HepG2 (cell line): ENCODE measurements at regions not wholly inside any gene's neighbourhood (a gene's known extent, or its start where the extent isn't known, plus 50 kb on each side); places are given as distances from the start of the nearest gene placed in this dataset.

Source experiments
- AGO1 ChIP-seq: fragments of 200-400 bp; formaldehyde crosslinking; IDR thresholded peaks from 2 replicates; pipeline ENCODE4 v1.6.1; 2017; ENCODE audit warnings: mild to moderate bottlenecking, low read depth, low read length, moderate library complexity; ENCODE audit not compliant: poor library complexity, severe bottlenecking
- FIP1L1 ChIP-seq: fragments of 200-400 bp; formaldehyde crosslinking; IDR thresholded peaks from 2 replicates; pipeline ENCODE4 v1.6.1; 2018; ENCODE audit warnings: low read depth, mild to moderate bottlenecking, low read length, moderate library complexity, borderline replicate concordance; ENCODE audit not compliant: insufficient read depth
- KLF15 ChIP-seq: sonication (generic); formaldehyde crosslinking; IDR thresholded peaks from 2 replicates; pipeline ENCODE4 v1.8.1; 2023; ENCODE audit warnings: borderline replicate concordance, mild to moderate bottlenecking, inconsistent platforms, missing genetic modification reagents, mixed read lengths
- NBN ChIP-seq: fragments of 450-650 bp; conservative IDR thresholded peaks from 2 replicates; pipeline ENCODE4 v1.6.1; 2017
- SIN3B ChIP-seq: fragments of 150-350 bp; IDR thresholded peaks from 2 replicates; pipeline ENCODE4 v1.6.1; 2014; ENCODE audit warnings: low read length
- ZBTB20 ChIP-seq: sonication (generic); formaldehyde crosslinking; IDR thresholded peaks from 2 replicates; pipeline ENCODE4 v1.8.1; 2023; ENCODE audit warnings: missing genetic modification reagents, low read depth, mild to moderate bottlenecking, borderline replicate concordance
- ZFP41 ChIP-seq: sonication (generic); formaldehyde crosslinking; IDR thresholded peaks from 2 replicates; pipeline ENCODE4 v1.4.0; 2020; ENCODE audit warnings: mild to moderate bottlenecking, missing genetic modification reagents, borderline replicate concordance
- ZNF292 ChIP-seq: sonication (generic); formaldehyde crosslinking; IDR thresholded peaks from 2 replicates; pipeline ENCODE4 v1.8.1; 2022; ENCODE audit warnings: mild to moderate bottlenecking, low read depth, missing genetic modification reagents, borderline replicate concordance
- TF ChIP-seq, protein P1 (sequence below): sonication (generic); formaldehyde crosslinking; IDR thresholded peaks from 2 replicates; pipeline ENCODE4 v1.4.0; 2020; ENCODE audit warnings: missing genetic modification reagents, borderline replicate concordance
- TF ChIP-seq, protein P2 (sequence below): sonication (generic); formaldehyde crosslinking; IDR thresholded peaks from 2 replicates; pipeline ENCODE4 v1.5.1; 2020; ENCODE audit warnings: missing genetic modification reagents, mild to moderate bottlenecking, borderline replicate concordance
- TF ChIP-seq, protein P3 (sequence below): sonication (generic); formaldehyde crosslinking; IDR thresholded peaks from 2 replicates; pipeline ENCODE4 v1.8.1; 2022; ENCODE audit warnings: mild to moderate bottlenecking, missing genetic modification reagents
- TF ChIP-seq, protein P4 (sequence below): sonication (generic); formaldehyde crosslinking; IDR thresholded peaks from 2 replicates; pipeline ENCODE4 v1.5.1; 2020; ENCODE audit warnings: mild to moderate bottlenecking, missing genetic modification reagents, moderate library complexity
- TF ChIP-seq, protein P5 (sequence below): IDR thresholded peaks from 2 replicates; pipeline ENCODE4 v1.6.1; 2016; ENCODE audit warnings: low read depth

DNA sequence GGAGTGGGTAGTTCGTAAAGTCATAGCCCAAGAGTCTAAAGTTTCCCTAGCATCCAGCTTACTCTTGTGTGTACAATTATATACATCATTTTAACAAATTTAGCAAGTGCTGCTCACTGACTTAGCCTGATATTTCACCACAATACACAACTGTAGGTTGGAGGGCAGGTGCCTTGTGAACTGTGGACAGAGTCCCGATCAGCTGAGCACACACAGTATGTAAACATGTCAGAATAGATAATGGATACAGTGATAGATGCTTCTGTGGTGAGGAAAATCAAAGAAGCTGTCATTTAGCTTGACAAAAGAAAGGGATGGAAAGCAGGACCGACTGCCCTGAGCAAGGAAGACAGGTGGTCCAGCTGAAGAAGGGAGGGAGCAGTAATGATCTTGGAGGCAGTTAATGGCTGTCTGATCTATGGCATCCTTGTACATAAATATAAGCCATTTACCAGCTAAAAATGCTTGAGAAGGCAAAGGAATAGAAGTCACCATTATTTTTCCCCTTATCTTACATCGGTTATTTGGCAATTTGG lies 372.8 kb upstream of the UBE2E3 start (continued):
- TF ChIP-seq, protein P1, sequence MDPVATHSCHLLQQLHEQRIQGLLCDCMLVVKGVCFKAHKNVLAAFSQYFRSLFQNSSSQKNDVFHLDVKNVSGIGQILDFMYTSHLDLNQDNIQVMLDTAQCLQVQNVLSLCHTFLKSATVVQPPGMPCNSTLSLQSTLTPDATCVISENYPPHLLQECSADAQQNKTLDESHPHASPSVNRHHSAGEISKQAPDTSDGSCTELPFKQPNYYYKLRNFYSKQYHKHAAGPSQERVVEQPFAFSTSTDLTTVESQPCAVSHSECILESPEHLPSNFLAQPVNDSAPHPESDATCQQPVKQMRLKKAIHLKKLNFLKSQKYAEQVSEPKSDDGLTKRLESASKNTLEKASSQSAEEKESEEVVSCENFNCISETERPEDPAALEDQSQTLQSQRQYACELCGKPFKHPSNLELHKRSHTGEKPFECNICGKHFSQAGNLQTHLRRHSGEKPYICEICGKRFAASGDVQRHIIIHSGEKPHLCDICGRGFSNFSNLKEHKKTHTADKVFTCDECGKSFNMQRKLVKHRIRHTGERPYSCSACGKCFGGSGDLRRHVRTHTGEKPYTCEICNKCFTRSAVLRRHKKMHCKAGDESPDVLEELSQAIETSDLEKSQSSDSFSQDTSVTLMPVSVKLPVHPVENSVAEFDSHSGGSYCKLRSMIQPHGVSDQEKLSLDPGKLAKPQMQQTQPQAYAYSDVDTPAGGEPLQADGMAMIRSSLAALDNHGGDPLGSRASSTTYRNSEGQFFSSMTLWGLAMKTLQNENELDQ = no peak
- no peak for TF ChIP-seq ZNF292
- TF ChIP-seq ZBTB20 (CRISPR knock-in tag) = peak; percentile 35; the same call in 1 of the 2 replicates
- TF ChIP-seq, protein P2, sequence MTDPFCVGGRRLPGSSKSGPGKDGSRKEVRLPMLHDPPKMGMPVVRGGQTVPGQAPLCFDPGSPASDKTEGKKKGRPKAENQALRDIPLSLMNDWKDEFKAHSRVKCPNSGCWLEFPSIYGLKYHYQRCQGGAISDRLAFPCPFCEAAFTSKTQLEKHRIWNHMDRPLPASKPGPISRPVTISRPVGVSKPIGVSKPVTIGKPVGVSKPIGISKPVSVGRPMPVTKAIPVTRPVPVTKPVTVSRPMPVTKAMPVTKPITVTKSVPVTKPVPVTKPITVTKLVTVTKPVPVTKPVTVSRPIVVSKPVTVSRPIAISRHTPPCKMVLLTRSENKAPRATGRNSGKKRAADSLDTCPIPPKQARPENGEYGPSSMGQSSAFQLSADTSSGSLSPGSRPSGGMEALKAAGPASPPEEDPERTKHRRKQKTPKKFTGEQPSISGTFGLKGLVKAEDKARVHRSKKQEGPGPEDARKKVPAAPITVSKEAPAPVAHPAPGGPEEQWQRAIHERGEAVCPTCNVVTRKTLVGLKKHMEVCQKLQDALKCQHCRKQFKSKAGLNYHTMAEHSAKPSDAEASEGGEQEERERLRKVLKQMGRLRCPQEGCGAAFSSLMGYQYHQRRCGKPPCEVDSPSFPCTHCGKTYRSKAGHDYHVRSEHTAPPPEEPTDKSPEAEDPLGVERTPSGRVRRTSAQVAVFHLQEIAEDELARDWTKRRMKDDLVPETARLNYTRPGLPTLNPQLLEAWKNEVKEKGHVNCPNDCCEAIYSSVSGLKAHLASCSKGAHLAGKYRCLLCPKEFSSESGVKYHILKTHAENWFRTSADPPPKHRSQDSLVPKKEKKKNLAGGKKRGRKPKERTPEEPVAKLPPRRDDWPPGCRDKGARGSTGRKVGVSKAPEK (CRISPR knock-in tag) = no peak
- TF ChIP-seq, protein P3, sequence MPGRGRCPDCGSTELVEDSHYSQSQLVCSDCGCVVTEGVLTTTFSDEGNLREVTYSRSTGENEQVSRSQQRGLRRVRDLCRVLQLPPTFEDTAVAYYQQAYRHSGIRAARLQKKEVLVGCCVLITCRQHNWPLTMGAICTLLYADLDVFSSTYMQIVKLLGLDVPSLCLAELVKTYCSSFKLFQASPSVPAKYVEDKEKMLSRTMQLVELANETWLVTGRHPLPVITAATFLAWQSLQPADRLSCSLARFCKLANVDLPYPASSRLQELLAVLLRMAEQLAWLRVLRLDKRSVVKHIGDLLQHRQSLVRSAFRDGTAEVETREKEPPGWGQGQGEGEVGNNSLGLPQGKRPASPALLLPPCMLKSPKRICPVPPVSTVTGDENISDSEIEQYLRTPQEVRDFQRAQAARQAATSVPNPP (CRISPR knock-in tag) = no peak
- no peak for TF ChIP-seq AGO1
- TF ChIP-seq ZFP41 (CRISPR knock-in tag) = no peak
- TF ChIP-seq, protein P4, sequence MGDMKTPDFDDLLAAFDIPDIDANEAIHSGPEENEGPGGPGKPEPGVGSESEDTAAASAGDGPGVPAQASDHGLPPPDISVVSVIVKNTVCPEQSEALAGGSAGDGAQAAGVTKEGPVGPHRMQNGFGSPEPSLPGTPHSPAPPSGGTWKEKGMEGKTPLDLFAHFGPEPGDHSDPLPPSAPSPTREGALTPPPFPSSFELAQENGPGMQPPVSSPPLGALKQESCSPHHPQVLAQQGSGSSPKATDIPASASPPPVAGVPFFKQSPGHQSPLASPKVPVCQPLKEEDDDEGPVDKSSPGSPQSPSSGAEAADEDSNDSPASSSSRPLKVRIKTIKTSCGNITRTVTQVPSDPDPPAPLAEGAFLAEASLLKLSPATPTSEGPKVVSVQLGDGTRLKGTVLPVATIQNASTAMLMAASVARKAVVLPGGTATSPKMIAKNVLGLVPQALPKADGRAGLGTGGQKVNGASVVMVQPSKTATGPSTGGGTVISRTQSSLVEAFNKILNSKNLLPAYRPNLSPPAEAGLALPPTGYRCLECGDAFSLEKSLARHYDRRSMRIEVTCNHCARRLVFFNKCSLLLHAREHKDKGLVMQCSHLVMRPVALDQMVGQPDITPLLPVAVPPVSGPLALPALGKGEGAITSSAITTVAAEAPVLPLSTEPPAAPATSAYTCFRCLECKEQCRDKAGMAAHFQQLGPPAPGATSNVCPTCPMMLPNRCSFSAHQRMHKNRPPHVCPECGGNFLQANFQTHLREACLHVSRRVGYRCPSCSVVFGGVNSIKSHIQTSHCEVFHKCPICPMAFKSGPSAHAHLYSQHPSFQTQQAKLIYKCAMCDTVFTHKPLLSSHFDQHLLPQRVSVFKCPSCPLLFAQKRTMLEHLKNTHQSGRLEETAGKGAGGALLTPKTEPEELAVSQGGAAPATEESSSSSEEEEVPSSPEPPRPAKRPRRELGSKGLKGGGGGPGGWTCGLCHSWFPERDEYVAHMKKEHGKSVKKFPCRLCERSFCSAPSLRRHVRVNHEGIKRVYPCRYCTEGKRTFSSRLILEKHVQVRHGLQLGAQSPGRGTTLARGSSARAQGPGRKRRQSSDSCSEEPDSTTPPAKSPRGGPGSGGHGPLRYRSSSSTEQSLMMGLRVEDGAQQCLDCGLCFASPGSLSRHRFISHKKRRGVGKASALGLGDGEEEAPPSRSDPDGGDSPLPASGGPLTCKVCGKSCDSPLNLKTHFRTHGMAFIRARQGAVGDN (CRISPR knock-in tag) = no peak
- TF ChIP-seq, protein P5, sequence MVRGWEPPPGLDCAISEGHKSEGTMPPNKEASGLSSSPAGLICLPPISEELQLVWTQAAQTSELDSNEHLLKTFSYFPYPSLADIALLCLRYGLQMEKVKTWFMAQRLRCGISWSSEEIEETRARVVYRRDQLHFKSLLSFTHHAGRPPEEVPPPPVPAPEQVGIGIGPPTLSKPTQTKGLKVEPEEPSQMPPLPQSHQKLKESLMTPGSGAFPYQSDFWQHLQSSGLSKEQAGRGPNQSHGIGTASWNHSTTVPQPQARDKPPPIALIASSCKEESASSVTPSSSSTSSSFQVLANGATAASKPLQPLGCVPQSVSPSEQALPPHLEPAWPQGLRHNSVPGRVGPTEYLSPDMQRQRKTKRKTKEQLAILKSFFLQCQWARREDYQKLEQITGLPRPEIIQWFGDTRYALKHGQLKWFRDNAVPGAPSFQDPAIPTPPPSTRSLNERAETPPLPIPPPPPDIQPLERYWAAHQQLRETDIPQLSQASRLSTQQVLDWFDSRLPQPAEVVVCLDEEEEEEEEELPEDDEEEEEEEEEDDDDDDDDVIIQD (CRISPR knock-in tag) = no peak
- no peak for TF ChIP-seq KLF15 (CRISPR knock-in tag)
- TF ChIP-seq FIP1L1 = no peak
- no peak for TF ChIP-seq SIN3B
- TF ChIP-seq NBN = no peak
